ENCODE measurements at regions not wholly inside any gene's neighbourhood (a gene's known extent, or its start where the extent isn't known, plus 50 kb on each side); places are given as distances from the start of the nearest gene placed in this dataset.

DNA sequence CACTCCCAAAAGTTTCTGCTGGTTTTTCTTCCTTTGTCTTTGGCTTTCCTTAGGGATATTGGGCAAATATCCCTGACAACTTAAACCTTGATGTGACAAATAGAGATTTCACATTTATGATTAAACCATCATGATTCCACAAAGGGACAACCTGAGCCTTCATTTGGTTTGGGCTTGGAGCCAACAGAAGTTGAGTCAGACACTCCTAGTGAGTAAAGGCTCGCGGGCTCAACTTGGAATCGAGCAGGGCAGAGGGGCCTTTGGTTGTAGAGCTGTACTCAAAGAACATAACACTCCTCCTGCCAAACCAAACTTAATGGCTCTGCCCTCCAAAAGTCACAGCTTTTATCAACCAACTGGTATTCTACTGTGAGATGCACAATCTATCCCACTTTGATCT lies 290.2 kb upstream of the MAP3K1 start:
- H3K27me3 Mint-ChIP-seq (ENCODE audit: low read depth) = no peaks in the 10 kb centered on the region
- Histone ChIP-seq H3T11ph (ENCODE audit: low read length) (no peak overlapping the region), H4K91ac (ENCODE audit: insufficient read length, low read depth, low read length) (no peak overlapping the region), H3K23me2 (ENCODE audit: insufficient read length, low read depth, low read length, poor library complexity, severe bottlenecking) (no peaks in the 10 kb centered on the region), H3K79me2 (ENCODE audit: insufficient read depth, low read length) (no peaks in the 10 kb centered on the region), H2BK5ac (ENCODE audit: insufficient read length, low read length) (no peak overlapping the region), H3K27ac (ENCODE audit: insufficient read length, low read depth, low read length) (no peak overlapping the region), H2BK20ac (ENCODE audit: low read depth, low read length, poor library complexity, severe bottlenecking) (no peak overlapping the region), H4K20me1 (ENCODE audit: control insufficient read depth, insufficient read depth, insufficient read length) (no peaks in the 10 kb centered on the region), H3K27me3 (ENCODE audit: insufficient read depth, low read length) (no peaks in the 10 kb centered on the region), H2AFZ (ENCODE audit: low read length) (no peak overlapping the region), H4K5ac (ENCODE audit: insufficient read length, low read depth, low read length) (no peak overlapping the region), H2BK12ac (ENCODE audit: insufficient read length, low read depth, low read length) (no peak overlapping the region), H3K14ac (ENCODE audit: insufficient read depth, low read length) (no peak overlapping the region), H3K79me1 (ENCODE audit: insufficient read depth, low read depth, low read length, poor library complexity, severe bottlenecking) (no peaks in the 10 kb centered on the region), H3K9ac (ENCODE audit: extremely low read depth, insufficient read length, low read length) (no peak overlapping the region), H3K4me1 (ENCODE audit: insufficient read depth, low read length) (no peaks in the 10 kb centered on the region; the same call in 1 of the 2 replicates), H3K4ac (ENCODE audit: low read depth, low read length) (no peak overlapping the region), H2AK5ac (ENCODE audit: insufficient read length, low read length) (no peak overlapping the region), H3K9me3 (ENCODE audit: control insufficient read depth, low read depth, low read length) (no peaks in the 10 kb centered on the region), H2BK15ac (ENCODE audit: low read depth, low read length) (no peak overlapping the region), H2BK120ac (ENCODE audit: low read depth, low read length, poor library complexity, severe bottlenecking) (no peak overlapping the region), H3K23ac (ENCODE audit: insufficient read length, low read depth, low read length) (no peak overlapping the region), H4K8ac (replicated peaks; ENCODE audit: insufficient read length, low read depth, low read length) (no peak overlapping the region), H3K56ac (ENCODE audit: insufficient read length, low read depth, low read length) (no peak overlapping the region), H3K4me2 (ENCODE audit: insufficient read depth, insufficient read length, low read length) (no peak overlapping the region), H3K18ac (ENCODE audit: insufficient read length, low read depth, low read length) (no peak overlapping the region)
- no peaks in the 10 kb centered on the region for H3K36me3 Mint-ChIP-seq (ENCODE audit: insufficient read depth in 1 of 3, low read depth in 3 of 3)
- no peak overlapping the region for H3K4me3 Mint-ChIP-seq
- no peak overlapping the region for H3K27ac Mint-ChIP-seq
- H3K4me1 Mint-ChIP-seq = no peaks in the 10 kb centered on the region
- no peak for DNase-seq
- TF ChIP-seq, protein P1, sequence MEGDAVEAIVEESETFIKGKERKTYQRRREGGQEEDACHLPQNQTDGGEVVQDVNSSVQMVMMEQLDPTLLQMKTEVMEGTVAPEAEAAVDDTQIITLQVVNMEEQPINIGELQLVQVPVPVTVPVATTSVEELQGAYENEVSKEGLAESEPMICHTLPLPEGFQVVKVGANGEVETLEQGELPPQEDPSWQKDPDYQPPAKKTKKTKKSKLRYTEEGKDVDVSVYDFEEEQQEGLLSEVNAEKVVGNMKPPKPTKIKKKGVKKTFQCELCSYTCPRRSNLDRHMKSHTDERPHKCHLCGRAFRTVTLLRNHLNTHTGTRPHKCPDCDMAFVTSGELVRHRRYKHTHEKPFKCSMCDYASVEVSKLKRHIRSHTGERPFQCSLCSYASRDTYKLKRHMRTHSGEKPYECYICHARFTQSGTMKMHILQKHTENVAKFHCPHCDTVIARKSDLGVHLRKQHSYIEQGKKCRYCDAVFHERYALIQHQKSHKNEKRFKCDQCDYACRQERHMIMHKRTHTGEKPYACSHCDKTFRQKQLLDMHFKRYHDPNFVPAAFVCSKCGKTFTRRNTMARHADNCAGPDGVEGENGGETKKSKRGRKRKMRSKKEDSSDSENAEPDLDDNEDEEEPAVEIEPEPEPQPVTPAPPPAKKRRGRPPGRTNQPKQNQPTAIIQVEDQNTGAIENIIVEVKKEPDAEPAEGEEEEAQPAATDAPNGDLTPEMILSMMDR (conservative IDR thresholded peaks at IDR 0.05) = no peak
- no peaks in the 10 kb centered on the region; a peak in 1 of 5 replicates for H3K9me3 Mint-ChIP-seq
- no CpG with 5 or more reads among the region's 3 CpGs for WGBS (ENCODE audit: extremely low coverage, insufficient read length, low lambda C conversion rate)

Data from H9 (cell line).